K562 (cell line): ENCODE measurements at regions not wholly inside any gene's neighbourhood (a gene's known extent, or its start where the extent isn't known, plus 50 kb on each side); places are given as distances from the start of the nearest gene placed in this dataset.

Experiments
- EZH2 ChIP-seq: IDR thresholded peaks from 2 replicates; pipeline ENCODE4 v1.6.1; 2012; ENCODE audit warnings: low read depth, mild to moderate bottlenecking, inconsistent platforms, low read length, borderline replicate concordance
- POLR2A ChIP-seq: fragments of 450-650 bp; conservative IDR thresholded peaks from 2 replicates; pipeline ENCODE4 v1.6.1; 2016
- POLR2AphosphoS2 ChIP-seq: IDR thresholded peaks from 2 replicates; pipeline ENCODE4 v1.6.1; 2012; ENCODE audit warnings: low read length, improper control_type of control experiment
- RAD21 ChIP-seq, 2 experiments: fragments of 250-450 bp in 1 of 2; fragments of 450-650 bp in 1 of 2; sonication (Bioruptor Pico) in 1 of 2; formaldehyde crosslinking in 1 of 2; IDR thresholded peaks in 1 of 2; conservative IDR thresholded peaks in 1 of 2; 2 replicates each; pipeline versions ENCODE4 v1.4.0 to v1.8.0; 2020 to 2022; ENCODE audit warnings: mild to moderate bottlenecking in 2 of 2, moderate library complexity in 1 of 2
- ZNF184 ChIP-seq: sonication (generic); formaldehyde crosslinking; IDR thresholded peaks from 2 replicates; pipeline ENCODE4 v1.5.0; 2020; ENCODE audit warnings: missing genetic modification reagents

DNA sequence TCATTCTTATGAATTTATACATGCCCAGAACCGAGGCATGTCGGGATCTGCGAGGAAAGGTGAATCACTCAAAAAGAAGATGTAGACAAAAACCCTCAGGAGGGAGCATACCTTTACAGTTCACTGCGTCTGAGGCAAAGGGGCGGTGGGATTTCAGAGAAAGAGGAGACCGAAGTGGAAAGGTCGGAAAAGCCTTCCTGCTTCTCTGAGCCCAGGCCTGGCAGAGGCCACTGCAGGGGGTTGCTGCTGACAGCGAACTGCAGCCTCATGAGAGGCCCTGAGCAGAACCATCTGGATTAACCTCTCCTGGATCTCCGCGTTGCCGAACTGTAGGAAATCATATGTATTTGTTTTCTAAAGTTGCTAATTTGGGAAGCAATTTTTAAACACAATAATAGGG, 713.1 kb upstream of the SOX11 start:
- TF ChIP-seq POLR2AphosphoS2 (no peak), ZNF184 (no peak), EZH2 (no peak), RAD21 (CRISPR knock-in tag; conservative IDR thresholded peaks at IDR 0.05 in 1 of 2, IDR thresholded peaks at IDR 0.05 in 1 of 2) (no peak), POLR2A (no peak)
